Neural cell (in vitro differentiated cells): ENCODE measurements at regions not wholly inside any gene's neighbourhood (a gene's known extent, or its start where the extent isn't known, plus 50 kb on each side); places are given as distances from the start of the nearest gene placed in this dataset.

Experiments used
- H2AFZ ChIP-seq: fragments of 200-600, 300-800 bp; sonication (generic), shearing (Covaris generic); 2 replicates; pipeline ENCODE4 v1.6.0; 2014; ENCODE audit warnings: low read depth, mild to moderate bottlenecking, antibody characterized with exemption, low read length, moderate library complexity
- H3F3A ChIP-seq: fragments of 200-600 bp; shearing (Covaris generic); 2 replicates; pipeline ENCODE4 v1.6.1; 2016; ENCODE audit warnings: mild to moderate bottlenecking, moderate library complexity, mixed read lengths, antibody characterized with exemption, low read length; ENCODE audit not compliant: insufficient read depth, poor library complexity, severe bottlenecking
- H3K27ac ChIP-seq: fragments of 200-600, 300-800 bp; sonication (generic), shearing (Covaris generic); 2 replicates; pipeline ENCODE4 v1.5.1; 2014; ENCODE audit warnings: mild to moderate bottlenecking, low read length, moderate library complexity
- H3K27me3 ChIP-seq: fragments of 300-800, 200-600 bp; sonication (generic), shearing (Covaris generic); 2 replicates; pipeline ENCODE4 v1.6.0; 2014; ENCODE audit warnings: mild to moderate bottlenecking, low read depth, low read length, moderate library complexity; ENCODE audit not compliant: insufficient read depth
- H3K36me3 ChIP-seq: fragments of 300-800, 200-600 bp; sonication (generic), shearing (Covaris generic); 2 replicates; pipeline ENCODE4 v1.5.1; 2014; ENCODE audit warnings: mild to moderate bottlenecking, antibody characterized with exemption, low read length, moderate library complexity; ENCODE audit not compliant: insufficient read depth
- H3K4me2 ChIP-seq: fragments of 300-800, 200-600 bp; sonication (generic), shearing (Covaris generic); 2 replicates; pipeline ENCODE4 v1.6.0; 2014; ENCODE audit warnings: mild to moderate bottlenecking, low read length
- H3K4me3 ChIP-seq: fragments of 300-800, 200-600 bp; sonication (generic), shearing (Covaris generic); 2 replicates; pipeline ENCODE4 v1.5.1; 2014; ENCODE audit warnings: mild to moderate bottlenecking, low read length, moderate library complexity
- H3K79me2 ChIP-seq: fragments of 200-600 bp; shearing (Covaris generic); replicated peaks from 2 replicates; pipeline ENCODE4 v1.6.0; 2014; ENCODE audit warnings: mild to moderate bottlenecking, low read length, moderate library complexity; ENCODE audit not compliant: insufficient read depth
- H3K9ac ChIP-seq: fragments of 300-800, 200-600 bp; sonication (generic), shearing (Covaris generic); 2 replicates; pipeline ENCODE4 v1.6.1; 2016; ENCODE audit warnings: mild to moderate bottlenecking, low read length, mixed read lengths
- H3K9me2 ChIP-seq: fragments of 200-600 bp; shearing (Covaris generic); 2 replicates; pipeline ENCODE4 v1.6.1; 2016; ENCODE audit warnings: mild to moderate bottlenecking, low read length, mixed read lengths; ENCODE audit not compliant: insufficient read depth
- H3K9me3 ChIP-seq: fragments of 200-600, 300-800 bp; sonication (generic), shearing (Covaris generic); 2 replicates; pipeline ENCODE4 v1.6.1; 2016; ENCODE audit warnings: mild to moderate bottlenecking, mixed run types, low read length, moderate library complexity, mixed read lengths
- H4K20me1 ChIP-seq: fragments of 200-600 bp; shearing (Covaris generic); 2 replicates; pipeline ENCODE4 v1.6.1; 2016; ENCODE audit warnings: mild to moderate bottlenecking, mixed run types; ENCODE audit not compliant: insufficient read depth
- EP300 ChIP-seq: fragments of 450-650 bp; conservative IDR thresholded peaks from 2 replicates; pipeline ENCODE4 v1.6.1; 2014; ENCODE audit warnings: antibody characterized with exemption, mild to moderate bottlenecking, moderate library complexity; ENCODE audit not compliant: poor library complexity, severe bottlenecking
- EZH2 ChIP-seq: fragments of 200-600, 300-800 bp; shearing (Covaris generic), sonication (generic); IDR thresholded peaks from 2 replicates; pipeline ENCODE4 v1.6.1; 2014; ENCODE audit warnings: antibody characterized with exemption, low read length, borderline replicate concordance, mild to moderate bottlenecking; ENCODE audit not compliant: insufficient read depth, poor library complexity, severe bottlenecking
- MXI1 ChIP-seq: fragments of 450-650 bp; conservative IDR thresholded peaks from 2 replicates; pipeline ENCODE4 v1.6.1; 2014; ENCODE audit warnings: antibody characterized with exemption, mild to moderate bottlenecking; ENCODE audit not compliant: poor library complexity, severe bottlenecking
- POLR2AphosphoS5 ChIP-seq: IDR thresholded peaks from 2 replicates; pipeline ENCODE4 v1.6.1; 2012
- RAD21 ChIP-seq: fragments of 450-650 bp; conservative IDR thresholded peaks from 2 replicates; pipeline ENCODE4 v1.6.1; 2014; ENCODE audit warnings: antibody characterized with exemption, mild to moderate bottlenecking, moderate library complexity
- SMC3 ChIP-seq: fragments of 450-650 bp; conservative IDR thresholded peaks from 2 replicates; pipeline ENCODE4 v1.6.1; 2014; ENCODE audit warnings: antibody characterized with exemption, mild to moderate bottlenecking, moderate library complexity; ENCODE audit not compliant: poor library complexity
- TAF1 ChIP-seq: IDR thresholded peaks from 2 replicates; pipeline ENCODE4 v1.6.1; 2012; ENCODE audit warnings: low read depth
- TF ChIP-seq, protein P1 (sequence below): IDR thresholded peaks from 2 replicates; pipeline ENCODE4 v1.6.1; 2012; ENCODE audit warnings: borderline replicate concordance

DNA sequence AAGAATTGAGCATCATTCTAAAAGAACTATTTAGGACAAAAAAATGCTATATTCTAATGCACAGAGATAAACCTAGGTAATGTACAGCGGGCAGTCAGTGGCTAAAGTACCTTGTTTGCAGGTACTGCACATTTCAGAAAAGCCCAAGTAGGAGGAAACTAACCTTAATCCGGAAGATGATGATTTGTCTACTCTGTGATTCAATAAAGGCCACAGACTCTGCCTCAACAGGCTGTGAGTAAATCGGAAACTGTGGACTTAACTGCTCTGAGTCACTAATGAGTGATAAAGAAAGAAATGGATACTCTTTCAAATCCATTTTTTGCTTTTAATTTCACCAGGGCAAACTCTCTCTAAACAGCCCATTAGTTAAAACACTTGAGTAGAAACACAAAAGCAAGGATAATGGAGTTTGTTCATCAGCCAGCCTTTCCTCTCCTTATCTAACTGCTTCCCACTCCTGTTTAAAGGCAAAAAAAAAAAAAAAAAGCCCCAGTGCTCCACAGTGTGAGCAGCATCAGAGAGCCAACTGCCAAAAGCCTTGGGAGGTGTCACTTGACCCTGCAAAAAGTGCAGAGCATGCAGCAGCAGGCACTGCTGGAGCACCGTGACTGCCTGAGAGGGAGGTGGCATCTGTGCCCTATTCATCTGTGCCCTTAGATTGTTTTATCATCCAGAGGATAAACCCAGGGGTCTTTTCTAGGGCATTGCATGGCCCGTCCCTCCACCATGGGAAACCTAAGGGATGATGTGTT lies 187.7 kb downstream of the SATB1 start:
- Histone ChIP-seq H3K79me2 (no peaks in the 10 kb centered on the region), H3F3A (no peaks in the 10 kb centered on the region), H2AFZ (no peak overlapping the region), H3K36me3 (no peaks in the 10 kb centered on the region), H3K27ac (no peak overlapping the region), H3K27me3 (peaks cover 12% of the 10 kb centered on the region), H3K9me2 (no peaks in the 10 kb centered on the region), H3K4me3 (no peak overlapping the region), H3K9ac (no peak overlapping the region), H3K4me2 (no peak overlapping the region), H3K9me3 (no peaks in the 10 kb centered on the region), H4K20me1 (no peaks in the 10 kb centered on the region)
- TF ChIP-seq EZH2, result no peak
- no peak for TF ChIP-seq SMC3
- no peak for TF ChIP-seq MXI1
- TF ChIP-seq POLR2AphosphoS5, result no peak
- TF ChIP-seq EP300, result no peak
- no peak for TF ChIP-seq TAF1
- no peak for TF ChIP-seq RAD21
- TF ChIP-seq, protein P1, sequence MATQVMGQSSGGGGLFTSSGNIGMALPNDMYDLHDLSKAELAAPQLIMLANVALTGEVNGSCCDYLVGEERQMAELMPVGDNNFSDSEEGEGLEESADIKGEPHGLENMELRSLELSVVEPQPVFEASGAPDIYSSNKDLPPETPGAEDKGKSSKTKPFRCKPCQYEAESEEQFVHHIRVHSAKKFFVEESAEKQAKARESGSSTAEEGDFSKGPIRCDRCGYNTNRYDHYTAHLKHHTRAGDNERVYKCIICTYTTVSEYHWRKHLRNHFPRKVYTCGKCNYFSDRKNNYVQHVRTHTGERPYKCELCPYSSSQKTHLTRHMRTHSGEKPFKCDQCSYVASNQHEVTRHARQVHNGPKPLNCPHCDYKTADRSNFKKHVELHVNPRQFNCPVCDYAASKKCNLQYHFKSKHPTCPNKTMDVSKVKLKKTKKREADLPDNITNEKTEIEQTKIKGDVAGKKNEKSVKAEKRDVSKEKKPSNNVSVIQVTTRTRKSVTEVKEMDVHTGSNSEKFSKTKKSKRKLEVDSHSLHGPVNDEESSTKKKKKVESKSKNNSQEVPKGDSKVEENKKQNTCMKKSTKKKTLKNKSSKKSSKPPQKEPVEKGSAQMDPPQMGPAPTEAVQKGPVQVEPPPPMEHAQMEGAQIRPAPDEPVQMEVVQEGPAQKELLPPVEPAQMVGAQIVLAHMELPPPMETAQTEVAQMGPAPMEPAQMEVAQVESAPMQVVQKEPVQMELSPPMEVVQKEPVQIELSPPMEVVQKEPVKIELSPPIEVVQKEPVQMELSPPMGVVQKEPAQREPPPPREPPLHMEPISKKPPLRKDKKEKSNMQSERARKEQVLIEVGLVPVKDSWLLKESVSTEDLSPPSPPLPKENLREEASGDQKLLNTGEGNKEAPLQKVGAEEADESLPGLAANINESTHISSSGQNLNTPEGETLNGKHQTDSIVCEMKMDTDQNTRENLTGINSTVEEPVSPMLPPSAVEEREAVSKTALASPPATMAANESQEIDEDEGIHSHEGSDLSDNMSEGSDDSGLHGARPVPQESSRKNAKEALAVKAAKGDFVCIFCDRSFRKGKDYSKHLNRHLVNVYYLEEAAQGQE, result no peak

DNA sequence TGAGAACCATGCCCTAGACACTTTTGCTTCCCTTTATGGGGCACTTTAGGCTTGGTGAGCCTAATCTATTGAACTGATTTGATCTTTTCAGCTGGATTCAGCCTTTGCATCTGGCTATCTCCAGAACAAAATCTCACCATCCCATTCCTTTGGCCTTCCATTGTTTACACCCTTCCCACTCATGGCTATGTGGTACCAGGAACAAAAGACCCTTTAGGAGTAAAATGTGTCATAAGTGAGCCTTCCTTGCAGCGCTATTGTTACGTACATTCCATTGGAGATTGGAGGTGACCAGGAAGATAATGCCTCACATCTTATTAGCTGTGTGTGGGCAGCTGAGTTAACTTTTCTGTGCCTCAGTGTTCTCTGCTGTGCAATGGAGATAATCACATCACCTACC lies 188.4 kb downstream of the SATB1 start:
- Histone ChIP-seq H3K9ac (no peak overlapping the region), H3K9me3 (no peaks in the 10 kb centered on the region), H3K36me3 (no peaks in the 10 kb centered on the region), H3K4me2 (no peak overlapping the region), H3K27me3 (peaks cover 12% of the 10 kb centered on the region), H2AFZ (no peak overlapping the region), H3K79me2 (no peaks in the 10 kb centered on the region), H4K20me1 (no peaks in the 10 kb centered on the region), H3F3A (no peaks in the 10 kb centered on the region), H3K4me3 (no peak overlapping the region), H3K27ac (no peak overlapping the region), H3K9me2 (no peaks in the 10 kb centered on the region)
- TF ChIP-seq, protein P1, result no peak
- TF ChIP-seq POLR2AphosphoS5 (no peak), TAF1 (no peak), RAD21 (no peak), EP300 (no peak), MXI1 (no peak)
